Hematopoietic multipotent progenitor cell treated with erythropoietin and hydrocortisone succinate and interleukin-3 and kit ligand, for 15 days (in vitro differentiated cells): ENCODE measurements at regions not wholly inside any gene's neighbourhood (a gene's known extent, or its start where the extent isn't known, plus 50 kb on each side); places are given as distances from the start of the nearest gene placed in this dataset.

Source experiments
- DNase-seq: peaks from one replicate; pipeline ENCODE4 v3.0.0-alpha.2; 2015; ENCODE audit warnings: low spot score

DNA sequence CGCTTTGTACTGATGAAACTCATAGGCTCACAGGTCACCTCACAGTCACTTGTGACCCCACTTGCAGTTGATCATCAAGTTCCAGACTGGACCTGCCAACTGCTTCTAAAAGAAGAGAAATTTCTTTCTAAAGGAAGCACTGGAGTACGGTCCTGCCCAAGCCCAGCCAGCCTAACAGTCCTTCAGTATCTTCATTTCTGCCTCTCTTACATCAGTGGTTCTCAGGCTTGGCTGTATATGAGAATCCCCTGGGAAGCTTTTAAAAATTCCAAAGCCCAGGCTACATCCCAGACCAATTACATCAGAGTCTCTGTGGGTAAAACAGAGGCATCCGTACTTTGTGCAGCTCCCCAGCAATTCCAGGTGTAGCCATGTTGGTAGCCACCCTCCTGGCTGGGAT is 282.1 kb downstream of the NFIB start:
- no peak for DNase-seq

- no peak for DNase-seq
Measured at GRCh38 chr9:14031060-14031414, 282.9 kb downstream of the NFIB start.

DNA sequence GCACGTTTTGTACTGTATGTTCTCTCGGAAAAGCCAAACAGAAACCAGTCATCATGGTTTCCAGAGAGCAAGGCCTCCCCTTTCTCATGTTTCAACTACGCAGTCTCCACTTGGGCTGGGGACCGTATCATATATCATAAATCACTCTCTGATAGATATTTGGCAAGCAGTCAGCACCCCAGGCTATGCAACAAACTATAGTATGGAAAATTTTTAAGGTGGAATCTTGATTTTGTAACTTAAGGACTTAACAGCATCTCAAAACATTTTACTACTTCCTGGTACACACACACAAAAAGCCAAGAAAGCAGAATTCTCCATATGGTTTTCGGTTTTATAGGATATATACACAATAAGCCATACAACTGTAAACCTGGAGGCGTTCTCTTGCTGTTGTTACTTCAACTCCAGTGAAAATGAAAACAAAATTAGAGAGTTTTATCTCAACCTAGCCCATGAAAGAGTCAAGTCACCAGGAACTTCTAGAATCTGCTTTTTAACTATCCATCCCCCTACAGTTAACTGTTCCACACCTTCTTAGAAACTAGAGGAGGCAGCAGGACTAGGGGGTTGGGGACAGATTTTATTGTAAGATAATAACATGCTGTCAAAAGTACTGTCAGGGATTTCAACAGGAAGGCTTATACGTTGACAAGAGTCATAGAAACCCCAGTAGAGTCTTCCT is 283.4 kb downstream of the NFIB start:
- no peak for DNase-seq

- no peak for DNase-seq
Measured at GRCh38 chr9:14029806-14030374, 284.1 kb downstream of the NFIB start.

DNA sequence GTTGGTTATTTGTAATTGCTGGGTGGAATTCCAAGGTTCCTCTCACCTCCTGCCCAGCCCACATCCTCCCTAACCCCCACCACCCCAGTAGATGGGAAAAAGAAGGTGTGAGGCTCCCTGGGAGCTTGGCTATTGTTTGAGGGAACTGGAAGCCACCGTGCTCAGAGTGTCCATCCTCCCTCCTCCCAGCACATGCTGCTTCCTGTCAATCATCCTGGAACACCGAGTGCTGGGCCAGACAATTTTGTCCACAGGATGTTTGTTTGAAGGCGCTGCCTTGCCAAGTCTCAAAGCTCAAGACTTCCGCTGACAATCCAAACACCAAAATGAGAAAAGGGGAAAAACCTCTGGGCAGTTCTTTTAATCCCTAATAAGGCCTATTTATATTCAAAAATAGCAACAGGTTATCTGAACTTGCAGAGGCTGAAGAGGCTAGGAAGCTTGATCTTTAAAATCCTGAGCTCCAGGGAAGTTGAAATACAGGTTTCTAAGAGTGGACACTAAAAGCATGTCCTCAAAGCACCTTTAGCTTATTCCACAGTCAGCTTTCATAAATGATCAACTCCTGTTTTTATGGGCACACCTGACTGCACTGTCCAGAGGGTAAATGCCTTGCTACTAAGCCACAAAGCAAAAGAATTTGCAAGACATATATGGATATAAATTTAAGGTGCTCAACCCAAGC is 286.7 kb downstream of the NFIB start:
- DNase-seq: no peak

DNA sequence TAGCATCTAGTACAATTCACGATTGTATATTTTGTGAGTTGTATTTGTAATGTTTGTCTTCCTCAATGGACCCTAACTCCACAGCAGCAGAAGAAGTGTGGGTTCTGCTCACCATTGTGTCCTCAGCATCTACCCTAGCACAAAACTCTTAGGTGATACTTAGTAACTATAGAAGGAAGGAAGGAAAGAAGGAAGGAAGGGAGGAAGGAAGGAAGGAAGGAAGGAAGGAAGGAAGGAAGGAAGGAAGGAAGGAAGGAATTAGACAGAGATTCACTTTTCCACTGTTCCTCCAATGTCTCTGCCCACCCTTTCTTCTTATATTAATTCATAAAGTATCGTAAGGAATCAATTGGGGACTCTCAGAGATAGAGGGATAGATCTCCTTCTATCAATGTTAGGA is 288.2 kb downstream of the NFIB start:
- DNase-seq: no peak

DNA sequence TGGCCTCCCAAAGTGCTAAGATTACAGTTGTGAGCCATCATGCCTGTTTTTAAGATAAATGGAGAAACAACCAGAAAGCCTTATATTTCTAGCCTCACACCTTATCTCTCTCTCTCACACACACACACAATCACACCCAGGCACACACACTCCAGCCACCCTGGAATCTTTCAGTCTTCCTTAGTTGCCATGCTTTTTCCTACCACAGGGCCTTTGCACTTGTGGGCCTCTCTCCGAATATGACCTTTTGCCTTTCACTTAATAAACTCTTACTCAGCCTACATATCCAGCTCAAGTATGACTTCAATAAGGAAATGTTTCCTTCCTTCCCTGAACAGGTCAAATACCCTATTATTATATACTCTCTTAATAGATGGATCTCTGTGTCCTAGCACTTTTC is 290.7 kb downstream of the NFIB start:
- DNase-seq: no peak

DNA sequence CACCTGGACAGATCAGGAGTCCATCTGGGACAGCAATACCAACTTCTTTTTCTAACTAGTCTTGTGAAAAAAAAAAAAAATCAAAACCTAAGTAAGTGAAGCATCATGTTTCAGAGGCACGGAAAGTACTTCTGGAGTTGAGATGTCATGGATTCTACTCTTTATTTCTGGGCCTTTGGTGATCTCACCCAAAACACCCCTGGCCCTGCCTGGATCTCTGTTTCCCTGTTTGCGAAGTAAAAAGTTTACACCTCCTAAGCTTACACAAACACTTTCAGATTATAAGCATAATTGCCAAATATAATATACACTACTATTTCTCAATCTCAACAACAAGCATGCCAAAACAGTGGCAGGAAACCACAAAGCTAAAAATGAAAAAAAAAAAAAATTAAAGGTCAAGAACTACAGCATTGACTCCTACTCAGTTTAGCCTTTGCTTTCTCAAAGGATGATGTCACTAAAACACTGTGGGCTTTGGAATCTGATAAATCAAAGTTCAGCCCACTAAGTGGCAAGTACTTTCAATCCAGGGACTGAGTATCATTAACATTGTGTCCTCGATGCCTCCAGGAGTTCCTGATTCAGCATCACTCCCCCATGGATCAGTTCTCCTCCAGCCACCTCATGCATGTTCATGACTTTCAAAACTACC is 291.9 kb downstream of the NFIB start:
- DNase-seq: no peak

GRCh38 chr9:14018081-14018480 is 295.9 kb downstream of the NFIB start:
- DNase-seq: no peak

DNA sequence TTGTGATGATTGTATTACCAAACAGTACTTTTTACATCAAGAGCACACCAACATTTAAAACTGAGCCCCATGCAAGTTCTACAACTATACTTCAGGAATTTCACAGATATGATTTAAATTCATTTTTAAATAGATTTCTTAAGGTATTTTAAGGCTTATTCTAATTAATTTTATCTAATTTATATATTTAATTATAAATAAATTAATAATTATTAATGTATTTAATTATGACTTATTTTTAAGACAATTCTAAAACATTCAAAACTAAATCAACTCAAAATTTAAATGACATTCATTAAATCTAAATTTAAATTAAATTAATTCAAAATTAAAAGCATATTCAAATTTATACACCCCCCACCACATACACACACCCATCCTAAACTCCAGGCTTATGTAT is 299.2 kb downstream of the NFIB start:
- no peak for DNase-seq

- no peak for DNase-seq
Measured at GRCh38 chr9:14014218-14014617, 299.7 kb downstream of the NFIB start.

DNA sequence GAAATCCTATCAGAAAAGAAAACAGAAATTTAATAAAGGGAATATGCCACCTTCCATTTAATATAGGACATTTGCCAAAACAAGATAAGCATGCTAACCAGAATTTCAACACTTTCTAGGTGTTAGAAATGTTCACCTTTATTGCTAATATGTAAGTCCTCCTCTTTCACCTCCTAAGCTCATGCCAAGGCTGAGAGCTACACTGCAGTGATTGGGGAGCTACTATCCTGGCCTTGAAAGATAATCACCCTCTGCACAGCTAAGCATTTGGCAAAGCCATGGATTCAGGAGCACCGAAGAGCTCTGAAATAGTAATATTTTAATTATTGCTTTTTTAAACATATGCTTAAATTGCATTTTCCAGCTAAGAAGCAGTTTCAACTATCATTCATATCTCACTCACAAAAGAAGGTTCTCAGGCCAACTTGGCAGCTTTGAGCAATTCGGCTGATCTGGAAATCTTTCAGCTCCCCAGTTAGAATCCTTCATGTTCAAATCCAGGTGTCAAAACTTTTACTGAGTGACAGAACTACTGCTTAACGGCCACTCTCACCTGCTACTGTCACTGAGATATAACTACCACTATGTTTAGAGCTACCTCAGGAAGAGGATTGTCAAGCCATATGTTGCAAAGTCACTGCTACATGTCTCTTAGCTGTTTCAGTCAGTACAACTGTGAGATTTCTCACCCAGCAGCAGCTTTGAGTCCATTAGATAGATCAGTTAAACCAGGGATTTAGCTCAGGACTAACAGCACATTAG is 302.0 kb downstream of the NFIB start:
- DNase-seq: no peak

DNA sequence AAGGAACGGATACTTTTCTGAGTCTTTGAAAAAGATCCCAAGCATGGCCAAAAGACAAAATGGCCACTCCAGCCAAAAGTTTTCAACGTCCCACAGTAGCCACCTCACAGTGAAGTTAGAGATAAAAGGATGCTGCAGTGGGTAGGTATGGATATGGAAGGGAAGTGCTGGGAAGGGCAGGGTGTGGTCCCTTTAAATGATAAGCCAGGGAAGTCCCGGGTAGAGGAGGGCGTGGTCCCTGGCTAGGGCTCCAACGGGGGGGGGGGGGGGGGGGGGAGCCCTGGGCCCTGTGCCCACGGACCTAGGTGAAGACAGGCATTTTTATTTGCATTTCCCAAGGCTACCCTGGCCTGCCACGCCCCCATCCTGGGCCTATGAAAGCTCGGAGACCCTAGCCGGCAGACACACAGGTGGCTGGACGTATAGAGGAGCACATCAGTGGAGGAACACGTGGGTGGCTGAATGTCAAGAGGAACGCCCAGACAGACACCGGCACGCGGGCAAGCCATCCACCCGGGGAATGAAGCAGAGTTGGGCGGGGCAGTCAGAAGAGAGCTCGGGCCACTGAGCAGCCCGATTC is 306.7 kb downstream of the NFIB start:
- DNase-seq: no peak

DNA sequence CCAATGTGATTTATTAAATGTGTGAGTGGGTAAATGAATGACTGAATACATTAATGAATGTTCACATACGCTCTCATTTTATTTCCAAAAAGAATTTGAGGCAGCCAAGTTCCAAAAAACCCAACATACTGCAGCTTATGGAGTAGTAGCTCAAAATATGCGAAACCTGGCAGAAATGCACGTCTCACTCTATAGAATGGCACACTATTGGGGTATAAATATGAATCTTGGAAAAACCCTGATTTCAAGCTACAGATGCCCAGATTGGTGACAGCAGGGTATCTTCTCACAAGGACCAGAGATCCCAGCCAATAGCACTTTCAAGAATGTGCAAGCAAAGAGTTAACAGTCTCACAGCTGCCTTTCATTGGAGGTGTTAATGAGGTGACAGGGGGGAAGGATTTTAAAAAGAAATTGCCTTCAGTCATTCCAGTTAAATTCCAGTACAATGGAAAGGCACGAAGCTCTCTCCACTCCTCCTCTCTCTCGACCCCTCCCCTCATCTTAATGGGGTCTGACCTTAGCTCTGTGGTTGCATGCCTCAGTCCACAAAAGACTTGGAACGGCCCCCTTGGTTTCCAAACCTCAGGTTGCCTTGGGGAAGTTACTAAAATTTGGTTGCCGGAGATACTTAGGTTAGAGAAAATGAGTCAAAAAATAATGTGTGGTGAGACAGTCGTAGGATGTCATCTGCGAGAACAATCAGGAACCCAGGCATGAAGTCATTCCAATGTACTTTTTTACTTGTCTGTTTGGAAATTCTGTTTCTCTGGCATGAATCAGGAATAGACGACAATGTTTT is 307.4 kb downstream of the NFIB start:
- no peak for DNase-seq

DNA sequence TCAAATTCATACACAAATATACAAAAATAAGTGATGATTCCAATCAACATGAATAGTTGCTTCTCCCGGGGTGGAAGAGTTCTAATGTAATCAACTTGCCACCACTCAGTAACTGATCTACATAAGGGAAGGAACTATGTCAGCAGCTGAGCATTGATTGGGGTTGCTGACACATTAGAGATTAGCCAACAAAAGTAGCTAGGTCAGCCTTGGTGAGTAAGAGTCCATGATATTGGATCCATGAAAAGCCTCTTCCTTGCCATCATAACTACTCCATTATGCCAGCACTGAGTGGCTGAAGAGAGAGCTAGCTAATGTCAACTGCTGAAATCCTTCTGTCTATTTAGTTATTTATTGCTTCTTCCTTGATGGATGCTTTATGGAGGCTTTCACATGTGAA is 309.8 kb downstream of the NFIB start:
- no peak for DNase-seq

GRCh38 chr9:13994240-13994639 is 319.7 kb downstream of the NFIB start:
- no peak for DNase-seq

DNA sequence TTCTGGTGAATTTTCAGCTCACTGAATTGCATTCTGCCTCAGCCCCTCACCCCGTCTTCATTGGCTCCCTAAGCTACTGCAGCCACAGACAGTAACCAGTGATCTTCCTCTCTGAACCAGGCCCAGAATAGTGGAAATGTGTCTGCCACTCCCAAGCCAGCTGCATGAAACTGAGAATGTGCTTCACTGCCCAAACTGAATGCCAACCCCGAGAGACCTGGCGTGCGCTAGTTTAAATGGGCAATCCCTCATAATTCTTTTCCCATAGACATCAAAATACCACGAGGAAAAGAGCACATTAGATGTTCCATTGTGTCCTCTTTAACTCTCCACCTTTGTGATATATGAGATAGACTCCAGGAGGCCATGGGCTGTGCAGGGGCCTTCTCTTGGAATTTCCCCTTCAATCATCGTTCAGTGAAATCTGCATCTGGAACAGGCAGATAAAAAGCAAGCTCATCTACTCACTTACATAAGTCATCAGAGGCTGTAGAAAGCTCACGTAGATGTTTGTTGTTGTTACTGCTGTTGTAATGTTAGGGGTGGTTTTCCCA is 320.2 kb downstream of the NFIB start:
- no peak for DNase-seq

- DNase-seq: no peak
Measured at GRCh38 chr9:13992138-13993088, 321.5 kb downstream of the NFIB start.

GRCh38 chr9:13991395-13991794 is 322.5 kb downstream of the NFIB start:
- DNase-seq: no peak

DNA sequence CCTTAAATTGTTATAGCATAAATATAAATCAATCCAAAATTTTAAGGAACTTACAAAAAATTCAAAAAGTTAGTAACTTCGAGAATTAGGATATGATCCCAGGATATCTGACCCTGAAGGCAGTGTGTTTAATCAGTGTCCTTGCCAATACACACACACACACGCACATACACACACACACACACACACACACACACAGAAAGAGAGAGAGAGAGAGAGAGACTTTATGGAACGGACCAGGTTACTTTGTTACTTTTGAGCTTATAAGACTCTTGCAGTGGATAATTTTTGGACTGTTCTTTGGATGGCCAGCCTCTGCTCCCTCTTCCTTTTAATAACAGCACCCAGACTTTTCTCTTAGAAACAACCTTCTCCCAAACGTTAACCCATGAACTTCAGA is 322.9 kb downstream of the NFIB start:
- no peak for DNase-seq
